ENCODE measurements at regions not wholly inside any gene's neighbourhood (a gene's known extent, or its start where the extent isn't known, plus 50 kb on each side); places are given as distances from the start of the nearest gene placed in this dataset.

- Histone ChIP-seq H3K4me3 (replicated peaks; ENCODE audit: insufficient read depth, low read length) (no peak overlapping the region), H3K27ac (replicated peaks) (no peak overlapping the region), H3K27me3 (ENCODE audit: insufficient read depth, poor library complexity, severe bottlenecking) (no peaks in the 10 kb centered on the region)
- DNase-seq (ENCODE audit: low read depth in 1 of 2, low spot score in 1 of 2): no peak
- TF ChIP-seq SPI1 (IDR thresholded peaks at IDR 0.05; ENCODE audit: borderline replicate concordance, low read depth): no peak
- TF ChIP-seq GABPA (IDR thresholded peaks at IDR 0.05; ENCODE audit: low read depth): no peak
- no peak for TF ChIP-seq POLR2AphosphoS5 (IDR thresholded peaks at IDR 0.05; ENCODE audit: low read depth)
- no peak for TF ChIP-seq CTCF (IDR thresholded peaks at IDR 0.05; ENCODE audit: insufficient read depth, low read length)
- TF ChIP-seq REST (IDR thresholded peaks at IDR 0.05; ENCODE audit: insufficient replicate concordance, low read depth): no peak
These were observed 187.7 kb upstream of the HAAO start for GRCh38 chr2:42979870-42980763.

- DNase-seq (ENCODE audit: low read depth in 1 of 2, low spot score in 1 of 2): no peak
- TF ChIP-seq CTCF (IDR thresholded peaks at IDR 0.05; ENCODE audit: insufficient read depth, low read length) (no peak), POLR2AphosphoS5 (IDR thresholded peaks at IDR 0.05; ENCODE audit: low read depth) (no peak), GABPA (IDR thresholded peaks at IDR 0.05; ENCODE audit: low read depth) (no peak), SPI1 (IDR thresholded peaks at IDR 0.05; ENCODE audit: borderline replicate concordance, low read depth) (no peak), REST (IDR thresholded peaks at IDR 0.05; ENCODE audit: insufficient replicate concordance, low read depth) (no peak)
- Histone ChIP-seq H3K27ac (replicated peaks) (no peak overlapping the region), H3K27me3 (ENCODE audit: insufficient read depth, poor library complexity, severe bottlenecking) (no peaks in the 10 kb centered on the region), H3K4me3 (replicated peaks; ENCODE audit: insufficient read depth, low read length) (no peak overlapping the region)
These were observed 187.1 kb upstream of the HAAO start for GRCh38 chr2:42979416-42979869.

GRCh38 chr2:42978887-42979415 lies 186.6 kb upstream of the HAAO start:
- TF ChIP-seq REST (IDR thresholded peaks at IDR 0.05; ENCODE audit: insufficient replicate concordance, low read depth) (no peak), GABPA (IDR thresholded peaks at IDR 0.05; ENCODE audit: low read depth) (no peak), CTCF (IDR thresholded peaks at IDR 0.05; ENCODE audit: insufficient read depth, low read length) (no peak), SPI1 (IDR thresholded peaks at IDR 0.05; ENCODE audit: borderline replicate concordance, low read depth) (no peak), POLR2AphosphoS5 (IDR thresholded peaks at IDR 0.05; ENCODE audit: low read depth) (no peak)
- H3K27ac ChIP-seq (replicated peaks): no peak overlapping the region
- DNase-seq (ENCODE audit: low read depth in 1 of 2, low spot score in 1 of 2): no peak
- no peaks in the 10 kb centered on the region for H3K27me3 ChIP-seq (ENCODE audit: insufficient read depth, poor library complexity, severe bottlenecking)
- no peak overlapping the region for H3K4me3 ChIP-seq (replicated peaks; ENCODE audit: insufficient read depth, low read length)
